Parathyroid adenoma (tissue), 2 donors: ENCODE measurements at regions not wholly inside any gene's neighbourhood (a gene's known extent, or its start where the extent isn't known, plus 50 kb on each side); places are given as distances from the start of the nearest gene placed in this dataset.

ENCODE experiments used
- H2AFZ ChIP-seq: fragments of 300-600 bp; sonication (generic); one replicate; pipeline ENCODE4 v1.7.0; 2017; ENCODE audit warnings: antibody characterized with exemption, mild to moderate bottlenecking
- H3K27ac ChIP-seq: fragments of 300-600 bp; sonication (generic); one replicate; pipeline ENCODE4 v1.7.0; 2017
- H3K27me3 ChIP-seq: fragments of 300-600 bp; sonication (generic); one replicate; pipeline ENCODE4 v1.7.0; 2017; ENCODE audit warnings: low read length; ENCODE audit not compliant: control insufficient read depth, insufficient read depth
- H3K36me3 ChIP-seq: fragments of 300-600 bp; sonication (generic); one replicate; pipeline ENCODE4 v1.7.0; 2017; ENCODE audit warnings: low read length; ENCODE audit not compliant: control insufficient read depth, insufficient read depth
- H3K4me1 ChIP-seq: fragments of 300-600 bp; sonication (generic); one replicate; pipeline ENCODE4 v1.7.0; 2017; ENCODE audit warnings: control low read depth
- H3K4me2 ChIP-seq: fragments of 300-600 bp; sonication (generic); one replicate; pipeline ENCODE4 v1.7.0; 2017; ENCODE audit warnings: low read length
- H3K4me3 ChIP-seq: fragments of 300-600 bp; sonication (generic); one replicate; pipeline ENCODE4 v1.7.0; 2017; ENCODE audit warnings: low read depth, low read length
- H3K79me2 ChIP-seq: fragments of 300-600 bp; sonication (generic); one replicate; pipeline ENCODE4 v1.7.0; 2017; ENCODE audit warnings: control low read depth
- H3K9ac ChIP-seq: fragments of 300-600 bp; sonication (generic); one replicate; pipeline ENCODE4 v1.7.0; 2017; ENCODE audit warnings: mild to moderate bottlenecking
- H3K9me3 ChIP-seq: fragments of 300-600 bp; sonication (generic); one replicate; pipeline ENCODE4 v1.7.0; 2017; ENCODE audit warnings: low read length; ENCODE audit not compliant: control insufficient read depth
- TF ChIP-seq, protein P1 (sequence below): fragments of 300-600 bp; sonication (generic); IDR thresholded peaks from one replicate; pipeline ENCODE4 v1.7.0; 2017; ENCODE audit warnings: antibody characterized with exemption, mild to moderate bottlenecking
- donor health status: primary hyperparathyroidism.

DNA sequence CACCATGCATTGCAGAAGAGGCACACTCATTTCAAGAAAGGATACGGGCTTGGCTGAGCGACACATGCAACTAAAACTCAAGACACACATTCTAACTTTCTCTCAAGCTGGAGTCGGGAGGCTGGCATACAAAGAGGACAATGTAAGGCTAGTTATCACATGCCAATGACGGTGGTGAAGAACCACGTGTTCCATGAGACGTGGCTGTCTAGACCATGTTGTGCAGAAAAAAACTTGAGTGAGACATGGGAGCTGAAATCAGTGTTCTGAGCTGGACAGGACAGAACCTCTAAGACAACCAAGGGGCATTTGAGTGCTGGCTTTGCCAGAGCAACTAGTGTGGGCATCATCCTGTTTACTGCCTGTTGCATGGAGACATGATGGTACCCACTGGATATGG lies 193.0 kb upstream of the DPP6 start:
- Histone ChIP-seq H3K4me1 (no peaks in the 10 kb centered on the region), H3K4me3 (no peak overlapping the region), H3K27me3 (no peaks in the 10 kb centered on the region), H3K9me3 (no peaks in the 10 kb centered on the region), H2AFZ (no peak overlapping the region), H3K79me2 (no peaks in the 10 kb centered on the region), H3K36me3 (no peaks in the 10 kb centered on the region), H3K4me2 (no peak overlapping the region), H3K9ac (no peak overlapping the region), H3K27ac (no peak overlapping the region)
- TF ChIP-seq, protein P1, sequence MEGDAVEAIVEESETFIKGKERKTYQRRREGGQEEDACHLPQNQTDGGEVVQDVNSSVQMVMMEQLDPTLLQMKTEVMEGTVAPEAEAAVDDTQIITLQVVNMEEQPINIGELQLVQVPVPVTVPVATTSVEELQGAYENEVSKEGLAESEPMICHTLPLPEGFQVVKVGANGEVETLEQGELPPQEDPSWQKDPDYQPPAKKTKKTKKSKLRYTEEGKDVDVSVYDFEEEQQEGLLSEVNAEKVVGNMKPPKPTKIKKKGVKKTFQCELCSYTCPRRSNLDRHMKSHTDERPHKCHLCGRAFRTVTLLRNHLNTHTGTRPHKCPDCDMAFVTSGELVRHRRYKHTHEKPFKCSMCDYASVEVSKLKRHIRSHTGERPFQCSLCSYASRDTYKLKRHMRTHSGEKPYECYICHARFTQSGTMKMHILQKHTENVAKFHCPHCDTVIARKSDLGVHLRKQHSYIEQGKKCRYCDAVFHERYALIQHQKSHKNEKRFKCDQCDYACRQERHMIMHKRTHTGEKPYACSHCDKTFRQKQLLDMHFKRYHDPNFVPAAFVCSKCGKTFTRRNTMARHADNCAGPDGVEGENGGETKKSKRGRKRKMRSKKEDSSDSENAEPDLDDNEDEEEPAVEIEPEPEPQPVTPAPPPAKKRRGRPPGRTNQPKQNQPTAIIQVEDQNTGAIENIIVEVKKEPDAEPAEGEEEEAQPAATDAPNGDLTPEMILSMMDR, result no peak

DNA sequence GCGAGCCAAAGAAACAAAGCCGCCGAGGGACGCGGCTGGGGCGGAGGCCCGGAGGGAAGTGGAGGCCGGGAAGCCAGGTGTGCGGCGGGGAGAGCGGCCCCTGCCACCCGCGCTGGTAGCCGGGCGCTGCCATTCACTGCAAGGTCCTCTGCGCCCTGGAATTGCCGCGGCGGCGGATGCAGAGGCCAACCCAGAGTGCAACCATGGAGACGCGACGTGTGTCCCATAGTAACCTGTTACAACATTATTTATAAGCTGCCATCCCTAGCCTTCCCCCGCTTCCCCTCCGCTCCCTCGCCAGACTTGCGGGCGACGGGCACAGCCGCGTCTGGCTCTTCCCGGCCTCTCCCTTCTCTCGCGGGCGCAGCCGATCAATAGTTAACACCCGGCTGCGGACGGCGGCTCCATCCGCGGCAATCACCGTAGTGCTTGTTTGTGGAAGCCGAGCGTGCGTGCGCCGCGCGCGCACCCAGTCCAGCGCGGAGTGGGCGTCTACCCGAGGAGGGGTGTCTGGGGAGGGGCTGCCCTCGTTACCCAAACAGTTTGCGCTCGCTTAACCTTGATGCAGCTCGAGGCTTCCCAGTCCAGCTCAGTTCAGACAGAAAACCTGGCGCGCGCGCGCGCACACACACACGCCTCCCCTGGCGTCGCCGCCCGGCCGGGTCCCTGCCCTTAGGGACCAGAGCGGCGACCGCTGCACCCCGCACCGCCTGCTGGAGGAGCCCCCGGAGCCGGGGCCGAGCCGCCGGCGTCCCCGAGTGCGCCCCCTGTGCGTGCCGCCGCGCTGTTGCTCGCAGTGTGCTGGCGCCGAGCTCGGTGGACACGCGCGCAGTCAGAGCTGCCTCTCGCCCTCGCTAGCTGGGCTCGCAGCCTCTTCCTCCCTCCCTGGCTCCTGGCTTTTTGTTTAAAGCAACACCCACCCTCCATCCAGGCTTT lies 165.4 kb upstream of the DPP6 start:
- H3K79me2 ChIP-seq, result no peaks in the 10 kb centered on the region
- no peaks in the 10 kb centered on the region for H3K36me3 ChIP-seq
- H3K27me3 ChIP-seq, result no peaks in the 10 kb centered on the region
- no peak overlapping the region for H3K27ac ChIP-seq
- H3K4me3 ChIP-seq, result no peak overlapping the region
- H3K4me2 ChIP-seq, result peak overlapping the region; percentile 17
- H3K4me1 ChIP-seq, result no peaks in the 10 kb centered on the region
- no peak overlapping the region for H2AFZ ChIP-seq
- H3K9me3 ChIP-seq, result no peaks in the 10 kb centered on the region
- no peak overlapping the region for H3K9ac ChIP-seq
- TF ChIP-seq, protein P1, result no peak

DNA sequence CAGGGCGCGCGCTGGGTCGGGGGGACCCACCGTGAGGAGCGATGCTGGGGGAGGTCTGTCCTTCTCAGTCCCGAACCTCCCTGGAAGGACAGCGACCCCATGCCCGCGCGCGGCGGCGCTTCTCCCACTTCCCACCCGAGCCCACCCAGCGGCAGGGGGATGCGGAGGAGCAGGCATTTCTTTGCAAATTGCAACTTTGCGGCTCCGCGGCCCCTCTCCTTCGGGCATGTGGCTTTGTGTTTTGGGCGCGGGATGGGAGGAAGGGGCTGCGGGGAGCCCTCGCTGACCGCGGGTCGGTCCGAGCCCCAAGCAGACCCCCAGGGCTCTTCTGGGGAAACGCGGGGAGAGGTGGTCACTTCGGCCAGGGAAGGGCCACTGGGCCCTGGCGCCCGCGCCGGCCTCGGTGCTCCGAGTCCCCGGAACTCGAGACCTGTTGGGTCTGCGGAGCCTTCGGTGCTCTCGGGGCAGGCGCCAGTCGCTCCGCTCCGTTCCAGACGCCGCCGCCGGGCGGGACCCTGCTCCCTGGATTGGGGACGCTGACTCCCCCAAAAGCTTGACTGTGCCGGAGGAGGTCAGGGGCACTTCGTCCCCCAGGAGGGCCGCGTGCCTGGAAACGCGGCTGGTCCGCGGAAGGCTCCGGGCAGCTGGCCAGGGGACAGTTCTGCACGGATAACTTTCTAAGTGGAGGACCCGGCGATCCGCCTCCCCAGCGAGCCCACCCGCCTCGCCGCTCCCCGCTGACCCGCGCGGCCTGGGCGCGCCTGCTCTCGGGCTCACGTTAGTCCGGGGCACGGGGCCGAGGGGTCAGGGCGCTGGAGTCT lies 164.2 kb upstream of the DPP6 start:
- H3K9ac ChIP-seq, result no peak overlapping the region
- H3K4me3 ChIP-seq, result no peak overlapping the region
- no peaks in the 10 kb centered on the region for H3K36me3 ChIP-seq

GRCh38 chr7:153891990-153892389 lies 160.2 kb upstream of the DPP6 start:
- H2AFZ ChIP-seq, result no peak overlapping the region
- H3K9ac ChIP-seq, result no peak overlapping the region
- TF ChIP-seq, protein P1, result no peak
- no peaks in the 10 kb centered on the region for H3K27me3 ChIP-seq
- no peak overlapping the region for H3K4me2 ChIP-seq
- H3K9me3 ChIP-seq, result no peaks in the 10 kb centered on the region
- no peaks in the 10 kb centered on the region for H3K4me1 ChIP-seq
- no peak overlapping the region for H3K4me3 ChIP-seq
- H3K79me2 ChIP-seq, result no peaks in the 10 kb centered on the region
- H3K36me3 ChIP-seq, result no peaks in the 10 kb centered on the region
- no peak overlapping the region for H3K27ac ChIP-seq

More for the DNA sequence above, 164.2 kb upstream of the DPP6 start:
- H3K79me2 ChIP-seq, result no peaks in the 10 kb centered on the region
- no peak overlapping the region for H3K4me2 ChIP-seq
- H3K27me3 ChIP-seq, result no peaks in the 10 kb centered on the region
- H3K9me3 ChIP-seq, result no peaks in the 10 kb centered on the region
- no peaks in the 10 kb centered on the region for H3K4me1 ChIP-seq
- no peak overlapping the region for H3K27ac ChIP-seq
- H2AFZ ChIP-seq, result no peak overlapping the region
- TF ChIP-seq, protein P1, result no peak
